ENCODE measurements at regions not wholly inside any gene's neighbourhood (a gene's known extent, or its start where the extent isn't known, plus 50 kb on each side); places are given as distances from the start of the nearest gene placed in this dataset.

GRCh38 chr2:134142903-134143302 is 111.0 kb upstream of the MGAT5 start:
- no peak for DNase-seq
- ChIA-PET POLR2A (no interaction called here), CTCF (no interaction called here)
- Mint-ChIP-seq H3K9me3 (no peaks in the 10 kb centered on the region), H3K4me3 (no peak overlapping the region), H3K27me3 (no peaks in the 10 kb centered on the region), H3K4me1 (peaks cover 95 to 96% (median 96%) of the 10 kb centered on the region in 3 donors), H3K36me3 (peaks cover 15% of the 10 kb centered on the region), H3K27ac (peak overlapping the region; percentile 74 to 83)
- H3K4me3 ChIP-seq (ENCODE audit: control insufficient read depth in 1 of 2, extremely low read depth in 1 of 2, low read length in 1 of 2): no peak overlapping the region
- ATAC-seq (replicated peaks in 1 of 4): no peak
- H3K9me3 ChIP-seq: no peaks in the 10 kb centered on the region
- no peaks in the 10 kb centered on the region for H3K27me3 ChIP-seq (replicated peaks in 1 of 2; ENCODE audit: control insufficient read depth in 2 of 2, extremely low read depth in 1 of 2, insufficient read depth in 2 of 2, low read length in 1 of 2)
- 94% methylated on average over 5 of the region's 5 CpGs for WGBS (ENCODE audit: insufficient coverage)
- peaks cover 5 to 45% of the 10 kb centered on the region in 2 experiments for H3K4me1 ChIP-seq (ENCODE audit: control insufficient read depth in 1 of 2, extremely low read depth in 1 of 2, insufficient read depth in 2 of 2, low read length in 2 of 2)
- H3K27ac ChIP-seq (ENCODE audit: low read length): no peak overlapping the region
- peaks cover 3 to 7% of the 10 kb centered on the region in 2 donors for H3K36me3 ChIP-seq (ENCODE audit: control insufficient read depth in 2 of 2, extremely low read depth in 1 of 2, insufficient read depth in 1 of 2, low read length in 1 of 2)

- Mint-ChIP-seq H3K9me3 (no peaks in the 10 kb centered on the region), H3K4me1 (peaks cover 94 to 96% (median 96%) of the 10 kb centered on the region in 3 donors), H3K27ac (peak overlapping the region; percentile 23 to 32), H3K27me3 (no peaks in the 10 kb centered on the region), H3K4me3 (peak overlapping the region in 1 of 3 donors; percentile 2), H3K36me3 (peaks cover 15% of the 10 kb centered on the region)
- H3K4me3 ChIP-seq (ENCODE audit: control insufficient read depth in 1 of 2, extremely low read depth in 1 of 2, low read length in 1 of 2): no peak overlapping the region
- H3K27me3 ChIP-seq (replicated peaks in 1 of 2; ENCODE audit: control insufficient read depth in 2 of 2, extremely low read depth in 1 of 2, insufficient read depth in 2 of 2, low read length in 1 of 2): no peaks in the 10 kb centered on the region
- DNase-seq (no peak), ATAC-seq (replicated peaks in 1 of 4) (peak in 2 of 4 experiments; percentile 26 to 41)
- POLR2A ChIA-PET: no interaction called here
- CTCF ChIA-PET: no interaction called here
- H3K36me3 ChIP-seq (ENCODE audit: control insufficient read depth in 2 of 2, extremely low read depth in 1 of 2, insufficient read depth in 1 of 2, low read length in 1 of 2): peaks cover 3 to 7% of the 10 kb centered on the region in 2 donors
- no peaks in the 10 kb centered on the region for H3K9me3 ChIP-seq
- 87% methylated on average over 3 of the region's 3 CpGs for whole genome bisulfite sequencing (ENCODE audit: insufficient coverage)
- H3K4me1 ChIP-seq (ENCODE audit: control insufficient read depth in 1 of 2, extremely low read depth in 1 of 2, insufficient read depth in 2 of 2, low read length in 2 of 2): peaks cover 2 to 45% of the 10 kb centered on the region in 2 experiments
- H3K27ac ChIP-seq (ENCODE audit: low read length): no peak overlapping the region
Measured at GRCh38 chr2:134143568-134143967, 110.3 kb upstream of the MGAT5 start.

GRCh38 chr2:134144081-134144596 is 109.7 kb upstream of the MGAT5 start:
- H3K9me3 Mint-ChIP-seq: no peaks in the 10 kb centered on the region
- ChIA-PET CTCF (no interaction called here), POLR2A (interaction anchor here in 1 of 2 donors (0.5 kb wide), 1 partner anchor 144 kb away, joined by 5 read pairs; no protein-coding TSS in a partner anchor)
- 96% methylated on average over 2 of the region's 6 CpGs for WGBS (ENCODE audit: insufficient coverage)
- DNase-seq (no peak), ATAC-seq (replicated peaks in 1 of 4) (no peak)
- peak overlapping the region in 1 of 2 donors; percentile 35 for H3K27ac Mint-ChIP-seq
- peak overlapping the region in 1 of 3 donors; percentile 2 for H3K4me3 Mint-ChIP-seq
- peaks cover 15% of the 10 kb centered on the region for H3K36me3 Mint-ChIP-seq
- no peaks in the 10 kb centered on the region for H3K9me3 ChIP-seq
- H3K36me3 ChIP-seq (ENCODE audit: control insufficient read depth in 2 of 2, extremely low read depth in 1 of 2, insufficient read depth in 1 of 2, low read length in 1 of 2): peaks cover 3 to 7% of the 10 kb centered on the region in 2 donors
- H3K27me3 ChIP-seq (replicated peaks in 1 of 2; ENCODE audit: control insufficient read depth in 2 of 2, extremely low read depth in 1 of 2, insufficient read depth in 2 of 2, low read length in 1 of 2): no peaks in the 10 kb centered on the region
- H3K27ac ChIP-seq (ENCODE audit: low read length): no peak overlapping the region
- H3K4me1 Mint-ChIP-seq: peaks cover 91 to 93% (median 92%) of the 10 kb centered on the region in 3 donors
- no peaks in the 10 kb centered on the region for H3K27me3 Mint-ChIP-seq
- H3K4me3 ChIP-seq (ENCODE audit: control insufficient read depth in 1 of 2, extremely low read depth in 1 of 2, low read length in 1 of 2): no peak overlapping the region
- peaks cover 2 to 45% of the 10 kb centered on the region in 2 experiments for H3K4me1 ChIP-seq (ENCODE audit: control insufficient read depth in 1 of 2, extremely low read depth in 1 of 2, insufficient read depth in 2 of 2, low read length in 2 of 2)

- peaks cover 15% of the 10 kb centered on the region for H3K36me3 Mint-ChIP-seq
- Histone ChIP-seq H3K27me3 (replicated peaks in 1 of 2; ENCODE audit: control insufficient read depth in 2 of 2, extremely low read depth in 1 of 2, insufficient read depth in 2 of 2, low read length in 1 of 2) (no peaks in the 10 kb centered on the region), H3K4me3 (ENCODE audit: control insufficient read depth in 1 of 2, extremely low read depth in 1 of 2, low read length in 1 of 2) (no peak overlapping the region), H3K9me3 (no peaks in the 10 kb centered on the region), H3K4me1 (ENCODE audit: control insufficient read depth in 1 of 2, extremely low read depth in 1 of 2, insufficient read depth in 2 of 2, low read length in 2 of 2) (peaks cover 3 to 45% of the 10 kb centered on the region in 2 experiments), H3K27ac (ENCODE audit: low read length) (no peak overlapping the region), H3K36me3 (ENCODE audit: control insufficient read depth in 2 of 2, extremely low read depth in 1 of 2, insufficient read depth in 1 of 2, low read length in 1 of 2) (peaks cover 3 to 7% of the 10 kb centered on the region in 2 donors)
- no peak overlapping the region for H3K27ac Mint-ChIP-seq
- ChIA-PET CTCF (no interaction called here), POLR2A (no interaction called here)
- ATAC-seq (replicated peaks in 1 of 4) (no peak), DNase-seq (no peak)
- 100% methylated on average over 4 of the region's 4 CpGs for WGBS (ENCODE audit: insufficient coverage)
- H3K4me3 Mint-ChIP-seq: no peak overlapping the region
- no peaks in the 10 kb centered on the region for H3K27me3 Mint-ChIP-seq
- peaks cover 91 to 93% (median 92%) of the 10 kb centered on the region in 3 donors for H3K4me1 Mint-ChIP-seq
- no peaks in the 10 kb centered on the region for H3K9me3 Mint-ChIP-seq
Measured at GRCh38 chr2:134144651-134145050, 109.2 kb upstream of the MGAT5 start.

GRCh38 chr2:134145519-134145918 is 108.4 kb upstream of the MGAT5 start:
- no peak for DNase-seq
- no peaks in the 10 kb centered on the region for H3K9me3 Mint-ChIP-seq

GRCh38 chr2:134146161-134146560 is 107.7 kb upstream of the MGAT5 start:
- no peaks in the 10 kb centered on the region for H3K27me3 Mint-ChIP-seq
- ChIA-PET POLR2A (no interaction called here), CTCF (interaction anchor here in 1 of 2 donors (1.0 to 1.2 kb wide), 2 partner anchors 19 to 62 kb away, joined by 3 read pairs; no protein-coding TSS in a partner anchor)
- peaks cover 82 to 85% (median 83%) of the 10 kb centered on the region in 3 donors for H3K4me1 Mint-ChIP-seq
- Histone ChIP-seq H3K4me1 (ENCODE audit: control insufficient read depth in 1 of 2, extremely low read depth in 1 of 2, insufficient read depth in 2 of 2, low read length in 2 of 2) (peaks cover 2 to 34% of the 10 kb centered on the region in 2 experiments), H3K36me3 (ENCODE audit: control insufficient read depth in 2 of 2, extremely low read depth in 1 of 2, insufficient read depth in 1 of 2, low read length in 1 of 2) (peaks cover 3 to 4% of the 10 kb centered on the region in 2 donors), H3K9me3 (no peaks in the 10 kb centered on the region), H3K27ac (ENCODE audit: low read length) (no peak overlapping the region), H3K27me3 (replicated peaks in 1 of 2; ENCODE audit: control insufficient read depth in 2 of 2, extremely low read depth in 1 of 2, insufficient read depth in 2 of 2, low read length in 1 of 2) (no peaks in the 10 kb centered on the region), H3K4me3 (ENCODE audit: control insufficient read depth in 1 of 2, extremely low read depth in 1 of 2, low read length in 1 of 2) (no peak overlapping the region)
- H3K36me3 Mint-ChIP-seq: peaks cover 17% of the 10 kb centered on the region
- H3K4me3 Mint-ChIP-seq: no peak overlapping the region
- 92% methylated on average over 2 of the region's 3 CpGs for WGBS (ENCODE audit: insufficient coverage)
- H3K9me3 Mint-ChIP-seq: no peaks in the 10 kb centered on the region
- DNase-seq (no peak), ATAC-seq (replicated peaks in 1 of 4) (no peak)
- H3K27ac Mint-ChIP-seq: peak overlapping the region; percentile 66 to 82

More at GRCh38 chr2:134145519-134145918, 108.4 kb upstream of the MGAT5 start:
- H3K27me3 ChIP-seq (replicated peaks in 1 of 2; ENCODE audit: control insufficient read depth in 2 of 2, extremely low read depth in 1 of 2, insufficient read depth in 2 of 2, low read length in 1 of 2): no peaks in the 10 kb centered on the region
- peak overlapping the region; percentile 66 to 82 for H3K27ac Mint-ChIP-seq
- no peak overlapping the region for H3K27ac ChIP-seq (ENCODE audit: low read length)
- WGBS (ENCODE audit: insufficient coverage): 96% methylated on average over 4 of the region's 5 CpGs
- H3K4me3 Mint-ChIP-seq: no peak overlapping the region
- no peaks in the 10 kb centered on the region for H3K9me3 ChIP-seq
- H3K36me3 ChIP-seq (ENCODE audit: control insufficient read depth in 2 of 2, extremely low read depth in 1 of 2, insufficient read depth in 1 of 2, low read length in 1 of 2): peaks cover 3 to 4% of the 10 kb centered on the region in 2 donors
- ATAC-seq (replicated peaks in 1 of 4): no peak
- no peaks in the 10 kb centered on the region for H3K27me3 Mint-ChIP-seq
- no peak overlapping the region for H3K4me3 ChIP-seq (ENCODE audit: control insufficient read depth in 1 of 2, extremely low read depth in 1 of 2, low read length in 1 of 2)
- H3K36me3 Mint-ChIP-seq: peaks cover 14% of the 10 kb centered on the region
- CTCF ChIA-PET: no interaction called here
- peaks cover 2 to 40% of the 10 kb centered on the region in 2 experiments for H3K4me1 ChIP-seq (ENCODE audit: control insufficient read depth in 1 of 2, extremely low read depth in 1 of 2, insufficient read depth in 2 of 2, low read length in 2 of 2)
- POLR2A ChIA-PET: no interaction called here
- H3K4me1 Mint-ChIP-seq: peaks cover 89 to 90% (median 89%) of the 10 kb centered on the region in 3 donors

Data from T-cell (primary cell).